Activated CD8-positive, alpha-beta memory T cell treated with anti-CD3 and anti-CD28 coated beads for 48 hours (primary cell): ENCODE measurements at regions not wholly inside any gene's neighbourhood (a gene's known extent, or its start where the extent isn't known, plus 50 kb on each side); places are given as distances from the start of the nearest gene placed in this dataset.

Source experiments
- DNase-seq, 3 experiments: peaks; one replicate each; pipeline ENCODE4 v3.0.0-alpha.2; 2020; ENCODE audit warnings: low read depth in 2 of 3, low spot score in 2 of 3

- DNase-seq = no peak
Measured at GRCh38 chr14:36035675-36036074, 140.8 kb downstream of the PTCSC3 start.

GRCh38 chr14:36028665-36029064 lies 147.9 kb downstream of the PTCSC3 start:
- DNase-seq = no peak

- DNase-seq = no peak
Measured at GRCh38 chr14:36028218-36028617, 148.3 kb downstream of the PTCSC3 start.

GRCh38 chr14:36027354-36027753 lies 149.2 kb downstream of the PTCSC3 start:
- no peak for DNase-seq

- no peak for DNase-seq
Measured at GRCh38 chr14:36022765-36023410, 153.6 kb downstream of the PTCSC3 start.

- DNase-seq = no peak
Measured at GRCh38 chr14:36021591-36022320, 154.8 kb downstream of the PTCSC3 start.

- DNase-seq = no peak
Measured at GRCh38 chr14:36021030-36021422, 155.5 kb downstream of the PTCSC3 start.

GRCh38 chr14:36020120-36021029 lies 156.1 kb downstream of the PTCSC3 start:
- DNase-seq = no peak

GRCh38 chr14:36019126-36019525 lies 157.4 kb downstream of the PTCSC3 start:
- no peak for DNase-seq

- no peak for DNase-seq
Measured at GRCh38 chr14:36014236-36014635, 162.3 kb downstream of the PTCSC3 start.

GRCh38 chr14:36013483-36013882 lies 163.0 kb downstream of the PTCSC3 start:
- no peak for DNase-seq

- DNase-seq = no peak
Measured at GRCh38 chr14:36012621-36013020, 163.9 kb downstream of the PTCSC3 start.

- DNase-seq = no peak
Measured at GRCh38 chr14:36009643-36010042, 166.9 kb downstream of the PTCSC3 start.

GRCh38 chr14:36006623-36007022 lies 169.9 kb downstream of the PTCSC3 start:
- no peak for DNase-seq

- no peak for DNase-seq
Measured at GRCh38 chr14:36005670-36006069, 170.9 kb downstream of the PTCSC3 start.

GRCh38 chr14:36001936-36002335 lies 174.6 kb downstream of the PTCSC3 start:
- no peak for DNase-seq

GRCh38 chr14:35999294-35999693 lies 173.2 kb downstream of the BRMS1L start:
- DNase-seq = no peak

GRCh38 chr14:35998303-35998702 lies 172.2 kb downstream of the BRMS1L start:
- no peak for DNase-seq

- DNase-seq = no peak
Measured at GRCh38 chr14:35993684-35993960, 167.5 kb downstream of the BRMS1L start.

- DNase-seq = no peak
Measured at GRCh38 chr14:35992816-35993683, 166.9 kb downstream of the BRMS1L start.

- no peak for DNase-seq
Measured at GRCh38 chr14:35991356-35991755, 165.2 kb downstream of the BRMS1L start.
